ENCODE measurements at regions not wholly inside any gene's neighbourhood (a gene's known extent, or its start where the extent isn't known, plus 50 kb on each side); places are given as distances from the start of the nearest gene placed in this dataset.

DNA sequence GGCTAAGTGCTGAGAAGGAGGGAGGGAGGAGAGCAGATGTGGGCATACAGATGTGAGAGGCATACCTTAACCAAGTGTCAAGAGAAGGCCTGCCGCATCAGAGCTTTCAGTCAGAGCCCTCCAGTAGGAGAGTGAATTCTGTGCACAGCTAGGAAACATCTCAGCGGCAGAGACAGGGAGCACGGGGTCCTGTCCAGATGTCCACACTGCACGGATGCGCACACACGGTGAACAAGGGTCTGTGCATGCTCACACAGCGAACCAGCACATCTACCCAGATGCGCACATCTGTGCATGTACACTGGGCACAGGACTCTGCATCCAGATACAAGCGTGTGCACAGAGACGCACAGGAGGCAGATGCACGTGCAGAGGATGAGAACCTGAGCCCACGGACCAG, 778.0 kb downstream of the BRD1 start:
- no peak for DNase-seq

DNA sequence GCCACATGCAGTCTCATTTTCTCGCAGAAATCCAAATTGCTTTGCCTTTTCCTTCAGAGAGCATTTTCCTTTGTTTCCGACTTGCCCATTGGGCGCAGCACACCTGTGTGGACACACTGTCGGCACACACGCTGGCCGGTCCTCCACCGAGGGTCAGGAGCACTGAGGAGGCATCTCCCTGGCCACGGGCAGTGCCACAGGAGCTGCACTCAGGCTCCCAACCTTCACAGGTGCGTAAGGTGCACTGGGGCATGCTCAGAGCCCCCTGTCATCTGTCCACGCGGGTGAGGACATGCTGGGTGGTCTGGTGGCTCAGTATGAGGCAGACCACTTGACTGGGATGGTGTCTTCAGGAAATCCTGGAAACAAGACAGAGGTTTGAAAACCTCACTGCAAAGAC, 779.1 kb downstream of the BRD1 start:
- DNase-seq: no peak

DNA sequence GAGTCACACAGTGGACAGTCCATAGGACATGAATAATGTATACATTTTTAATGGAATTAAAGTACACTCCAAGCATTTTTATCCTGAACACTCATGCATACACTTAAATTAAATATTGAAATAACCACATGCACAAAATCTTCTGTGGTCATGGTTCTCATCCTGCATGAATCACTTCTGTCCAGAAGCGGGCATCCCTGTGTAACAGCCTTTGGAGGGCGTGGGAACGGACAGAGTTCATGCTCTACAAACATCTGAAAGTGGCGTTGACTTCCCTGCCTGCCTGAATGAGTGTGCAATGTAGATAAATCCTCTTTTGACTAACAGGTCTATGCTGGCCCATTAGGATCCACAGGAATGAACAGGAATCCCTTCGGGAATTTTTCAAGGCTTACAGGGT, 780.2 kb downstream of the BRD1 start:
- DNase-seq: no peak

DNA sequence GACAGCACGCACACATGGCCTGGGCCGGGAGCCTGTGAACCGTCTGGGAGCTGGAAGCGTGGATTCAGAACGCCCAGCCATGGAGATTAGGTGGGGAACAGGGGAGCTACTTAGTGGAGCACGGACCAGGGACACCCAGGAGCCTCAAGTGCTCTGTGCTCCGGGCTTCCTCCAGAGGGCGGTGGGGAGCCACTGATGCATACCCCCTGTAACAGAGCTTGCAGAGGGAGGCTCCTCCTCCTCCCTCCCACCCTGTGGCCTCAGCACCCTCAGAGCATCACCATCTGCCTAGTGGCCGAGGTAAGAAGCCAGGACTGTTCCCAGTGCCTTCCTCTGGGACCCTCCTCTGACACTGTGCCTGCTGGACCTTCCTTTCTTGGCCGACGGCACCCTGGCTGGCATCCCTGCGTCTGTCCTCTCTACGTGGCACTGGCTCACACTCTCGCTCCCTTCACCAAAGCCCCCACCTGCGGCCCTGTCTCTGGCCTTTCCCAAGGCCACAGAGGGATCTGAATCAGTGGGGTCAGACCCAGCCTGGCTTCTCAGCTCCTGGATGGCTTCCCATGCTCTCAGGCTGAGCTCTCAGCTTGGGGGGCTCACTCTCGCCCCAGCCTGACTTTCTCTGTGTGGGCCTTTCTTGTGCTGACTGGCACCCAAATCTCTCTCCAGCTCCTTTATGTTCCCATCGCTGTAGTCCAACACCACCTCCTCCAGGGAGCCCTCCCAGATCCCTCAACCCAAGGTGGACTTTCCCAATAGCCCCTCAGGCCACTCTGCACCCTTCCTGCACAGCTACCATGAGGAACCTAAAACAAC, 780.9 kb downstream of the BRD1 start:
- peak; percentile 62 for DNase-seq

DNA sequence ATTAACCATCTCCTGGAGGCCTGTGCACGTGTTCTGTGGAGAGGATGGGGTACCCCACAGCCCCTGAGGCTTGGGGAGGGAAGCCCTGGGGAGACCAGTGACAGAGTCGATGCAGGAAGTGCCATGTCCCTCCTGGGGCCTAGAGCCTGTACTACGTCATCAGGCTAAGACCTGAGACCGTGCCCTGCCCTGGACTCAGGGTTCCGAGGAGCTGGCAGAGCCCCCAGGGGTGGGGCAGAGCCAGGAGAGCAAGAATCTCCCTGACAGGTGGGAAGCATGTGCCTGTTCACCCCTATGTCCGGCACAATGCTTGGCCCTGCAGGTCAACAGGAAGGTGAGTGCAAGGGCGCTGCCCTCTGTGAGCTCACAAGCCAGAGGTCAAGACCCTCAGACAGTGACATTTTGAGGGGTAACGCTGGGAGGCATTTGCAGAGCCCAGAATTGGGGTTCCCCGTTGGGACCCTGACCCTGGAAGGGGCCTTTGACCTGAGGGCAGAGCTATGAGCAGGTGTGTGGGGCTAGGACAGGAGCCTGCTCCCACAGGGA, 781.6 kb downstream of the BRD1 start:
- DNase-seq: no peak

DNA sequence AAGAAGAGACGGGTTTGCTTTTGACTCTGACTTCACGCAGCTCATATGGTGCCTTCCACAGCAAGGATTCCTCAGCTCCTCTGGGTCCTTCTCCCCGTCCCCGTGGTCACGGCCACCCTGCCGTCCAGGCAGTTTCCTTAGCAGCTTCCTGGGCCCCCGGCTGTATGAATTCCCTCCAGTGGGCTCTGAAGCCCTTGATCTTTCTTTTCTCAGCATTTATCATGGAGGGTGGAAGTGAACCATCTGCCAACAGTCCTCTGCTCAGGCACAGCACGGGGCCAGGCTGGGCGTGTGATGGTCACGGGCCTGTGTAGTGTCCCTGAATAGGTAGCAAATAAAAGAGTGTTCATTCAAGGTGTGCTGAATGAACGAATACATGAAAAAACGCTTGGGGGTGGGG, 782.4 kb downstream of the BRD1 start:
- no peak for DNase-seq

DNA sequence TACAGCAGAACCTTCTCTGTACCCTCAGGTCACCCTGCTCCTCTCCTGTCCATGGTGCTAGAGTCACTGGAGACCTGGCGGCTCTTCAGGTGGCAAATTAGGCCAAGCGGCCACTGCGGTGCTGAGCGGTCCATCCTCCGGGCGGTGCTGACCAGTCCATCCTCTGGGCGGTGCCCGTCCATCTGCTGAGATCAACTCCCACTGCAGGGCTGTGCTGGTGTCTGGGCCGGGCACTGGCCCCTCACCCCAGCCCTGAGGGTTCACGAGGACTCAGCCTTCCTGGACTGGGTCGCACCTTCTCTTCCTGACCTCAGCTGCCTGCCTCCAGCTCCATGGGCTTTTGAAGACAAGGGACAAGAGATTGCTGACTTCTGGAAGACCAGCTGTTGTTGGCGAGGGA, 782.9 kb downstream of the BRD1 start:
- no peak for DNase-seq

DNA sequence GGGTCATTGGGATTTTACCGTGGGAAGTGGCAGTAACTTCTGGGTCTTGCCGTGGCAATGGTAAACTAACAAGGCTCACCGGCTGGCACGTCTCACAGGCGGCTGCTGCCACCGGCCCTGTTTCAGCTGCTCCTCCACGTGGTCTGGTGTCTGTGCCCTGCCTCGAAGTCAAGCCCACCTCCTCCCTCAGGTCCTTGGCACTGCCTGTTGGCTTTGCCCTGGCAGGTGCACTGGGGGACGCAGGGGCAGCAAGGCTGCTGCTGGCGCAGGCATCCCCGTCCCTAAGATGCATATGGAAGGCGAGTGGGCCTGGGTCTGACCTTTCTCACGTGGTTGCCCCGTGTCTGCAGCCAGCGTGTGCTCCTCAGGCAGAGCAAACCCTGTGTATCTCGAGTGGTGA, 783.6 kb downstream of the BRD1 start:
- DNase-seq: no peak

DNA sequence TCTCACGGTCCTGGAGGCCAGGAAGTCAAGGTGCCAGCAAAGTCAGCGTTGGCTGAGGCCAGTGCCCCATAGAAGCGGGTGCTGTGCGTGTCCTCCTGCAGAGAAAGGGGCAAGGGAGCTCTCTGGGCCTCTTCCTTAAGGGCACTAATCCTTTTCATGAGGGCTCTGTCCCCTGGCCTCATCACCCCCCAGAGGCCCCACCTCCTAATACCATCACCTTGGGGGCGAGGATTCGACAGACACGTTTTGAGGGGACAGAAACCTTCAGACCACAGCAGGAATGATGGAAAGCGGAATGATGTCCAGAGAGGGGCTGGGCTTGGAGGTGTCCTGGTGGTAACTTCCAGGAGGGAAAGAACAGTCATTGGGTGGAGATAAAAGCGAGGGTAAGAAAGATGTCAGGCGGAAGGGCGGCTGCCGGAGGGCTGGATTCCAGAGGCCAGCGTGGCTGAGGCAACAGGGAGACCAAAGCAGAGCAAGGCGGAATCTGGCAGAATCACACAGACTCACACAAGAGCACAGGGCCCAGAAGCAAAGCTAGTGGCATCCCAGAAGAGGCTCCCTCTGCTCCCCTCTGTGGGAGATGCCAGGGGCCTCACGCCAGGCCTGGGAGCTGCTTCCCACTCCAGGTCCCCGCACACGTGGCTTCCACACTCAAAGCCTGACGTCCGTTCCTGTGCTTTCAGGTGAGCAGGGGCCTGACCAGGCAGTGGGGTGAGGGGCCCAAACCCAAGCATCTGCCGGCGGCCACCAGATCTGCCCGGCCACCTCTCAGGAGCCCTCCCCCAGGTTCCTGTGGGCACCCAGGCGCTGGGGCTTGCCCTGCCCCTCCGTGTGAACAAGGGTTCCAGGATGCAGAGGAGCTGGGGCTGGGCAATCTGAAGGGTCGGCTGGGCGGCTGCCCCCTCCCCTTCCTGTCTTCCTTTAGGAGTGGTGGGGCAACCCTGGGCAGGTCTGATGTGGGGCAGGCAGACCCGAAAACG, 784.5 kb downstream of the BRD1 start:
- no peak for DNase-seq

DNA sequence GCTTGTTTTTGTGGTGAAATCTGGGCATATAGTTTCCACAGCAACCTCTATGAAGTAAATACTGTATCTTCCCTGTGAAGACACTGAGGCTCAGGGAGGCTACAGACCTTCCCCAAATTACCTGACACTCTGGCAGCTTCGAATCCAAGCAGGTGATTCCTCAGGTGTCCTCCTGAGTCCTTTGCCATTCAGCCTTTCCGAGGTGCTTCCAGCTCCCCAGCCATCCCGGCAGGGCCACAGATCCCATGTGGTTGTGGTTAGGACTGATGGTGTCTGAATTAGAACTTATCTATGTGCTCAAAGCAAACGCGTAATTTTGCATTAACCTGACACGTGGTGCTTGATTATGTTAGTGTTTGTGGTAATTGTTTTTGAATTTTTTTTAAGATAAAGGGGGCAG, 785.6 kb downstream of the BRD1 start:
- DNase-seq: no peak

DNA sequence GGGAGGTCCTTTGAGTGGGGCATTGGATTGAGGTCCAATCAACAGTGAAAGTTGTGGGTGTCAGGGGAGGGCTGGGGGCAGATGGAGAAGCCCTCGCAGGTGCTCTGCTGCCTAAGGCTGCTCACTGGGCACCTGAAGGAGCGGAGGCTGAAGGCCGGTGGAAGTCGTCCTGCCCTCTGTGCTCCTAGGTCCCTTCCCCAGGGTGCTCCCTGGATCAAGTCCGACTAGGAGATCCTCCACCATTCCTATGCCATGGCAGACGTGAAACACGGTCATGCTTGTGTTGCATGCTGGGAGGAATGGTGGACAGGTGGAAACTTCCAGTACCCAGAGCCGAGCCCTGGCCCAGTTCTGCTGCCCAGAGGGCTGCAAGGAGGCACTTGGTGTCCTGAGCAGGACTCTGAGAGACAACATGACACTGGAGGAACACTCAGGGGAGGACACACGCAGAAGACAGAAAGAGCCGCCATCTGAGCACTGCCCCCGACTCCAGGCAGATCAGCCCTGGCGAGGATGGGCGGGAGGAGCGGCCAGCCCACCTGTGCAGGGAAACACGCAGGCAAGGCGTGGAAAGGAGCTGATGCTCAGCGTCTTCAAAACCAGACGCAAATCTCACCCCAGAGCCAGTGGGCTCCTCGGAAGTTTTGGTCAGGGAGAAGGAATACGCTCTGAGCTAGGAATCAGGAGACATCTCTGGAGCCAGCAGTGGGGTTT, 786.8 kb downstream of the BRD1 start:
- DNase-seq: no peak

DNA sequence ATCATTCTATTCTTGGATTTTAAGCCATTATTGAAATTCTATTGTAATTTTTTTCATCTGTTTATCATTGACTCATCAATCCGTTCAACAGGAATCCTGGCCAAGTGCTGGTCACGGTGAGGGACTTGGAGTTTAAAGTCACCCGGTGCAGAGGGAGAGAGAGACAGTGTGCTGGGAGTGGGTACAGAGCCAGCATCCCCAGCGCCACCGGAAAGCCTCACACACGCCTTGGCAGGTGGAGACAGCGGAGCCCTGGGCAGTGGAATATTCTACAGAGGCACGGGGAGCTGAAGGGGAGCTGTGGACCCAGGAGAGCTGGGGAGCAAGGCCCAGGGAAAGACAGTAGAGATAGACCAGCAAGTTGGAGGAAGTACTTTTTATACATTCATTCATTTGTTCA, 787.6 kb downstream of the BRD1 start:
- DNase-seq: no peak

DNA sequence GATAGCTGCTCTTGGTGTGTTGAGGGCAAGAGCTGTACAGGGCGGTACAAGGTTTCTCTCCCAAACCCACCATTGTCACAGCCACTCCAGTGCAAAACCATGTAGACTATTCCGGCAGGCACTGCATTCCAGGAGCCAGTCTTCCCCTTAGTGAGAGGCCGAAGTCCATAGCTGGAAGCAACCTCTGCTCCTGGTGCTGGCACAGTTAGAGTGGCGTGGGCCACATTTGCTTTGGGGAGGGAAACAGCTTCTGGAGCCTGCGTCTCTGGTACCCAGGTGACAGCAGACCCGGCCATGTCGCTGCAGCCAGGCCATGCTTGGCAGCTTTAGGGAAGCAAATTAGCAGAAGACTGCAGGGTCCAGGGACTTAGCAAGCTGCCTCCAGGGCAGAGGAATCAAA, 788.0 kb downstream of the BRD1 start:
- DNase-seq: no peak

DNA sequence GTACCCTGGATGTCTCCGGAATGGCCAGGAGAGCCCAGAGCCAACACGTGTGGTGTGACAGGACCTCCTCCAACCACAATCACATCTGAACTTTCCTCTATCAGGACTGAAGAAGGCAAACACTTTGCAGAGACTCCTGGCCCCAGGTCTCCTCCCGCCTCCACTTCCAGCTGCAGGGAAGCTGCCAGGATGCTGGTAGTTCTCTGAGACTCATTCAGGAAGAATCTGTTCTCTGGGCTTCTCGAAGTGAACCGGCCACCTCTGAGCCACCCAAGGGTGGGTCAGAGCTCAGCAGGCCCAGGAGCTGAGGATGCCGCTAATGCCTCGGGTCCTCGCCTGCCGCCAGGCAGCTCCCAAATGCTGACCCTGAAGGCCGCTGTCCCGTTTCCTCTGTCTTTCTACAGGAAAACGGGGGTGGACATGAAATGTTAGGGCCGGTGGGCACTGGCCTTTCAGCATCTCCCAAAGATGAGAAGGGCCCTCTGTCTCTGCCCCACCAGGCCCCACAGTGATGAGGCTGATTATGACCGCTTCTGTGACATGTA, 789.9 kb downstream of the BRD1 start:
- no peak for DNase-seq

DNA sequence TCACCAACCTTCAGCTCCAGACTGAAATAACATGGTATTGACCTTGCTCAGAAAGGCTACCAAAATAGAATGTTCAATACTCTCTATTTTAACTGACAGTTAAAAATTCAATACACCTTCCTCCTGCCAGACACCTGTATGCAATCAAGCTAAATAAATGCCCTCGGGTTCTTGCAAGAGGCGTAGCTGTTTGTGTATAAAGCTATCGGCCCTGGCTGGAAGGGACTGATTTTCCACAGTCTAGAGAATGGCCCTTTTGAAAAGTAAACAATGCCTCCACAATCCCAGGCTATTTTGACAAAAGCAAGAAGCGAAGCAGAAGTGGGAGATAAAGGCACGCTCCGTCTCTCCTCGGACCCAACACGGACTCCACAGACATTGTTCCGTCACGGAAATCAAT, 791.2 kb downstream of the BRD1 start:
- peak; percentile 63 for DNase-seq

DNA sequence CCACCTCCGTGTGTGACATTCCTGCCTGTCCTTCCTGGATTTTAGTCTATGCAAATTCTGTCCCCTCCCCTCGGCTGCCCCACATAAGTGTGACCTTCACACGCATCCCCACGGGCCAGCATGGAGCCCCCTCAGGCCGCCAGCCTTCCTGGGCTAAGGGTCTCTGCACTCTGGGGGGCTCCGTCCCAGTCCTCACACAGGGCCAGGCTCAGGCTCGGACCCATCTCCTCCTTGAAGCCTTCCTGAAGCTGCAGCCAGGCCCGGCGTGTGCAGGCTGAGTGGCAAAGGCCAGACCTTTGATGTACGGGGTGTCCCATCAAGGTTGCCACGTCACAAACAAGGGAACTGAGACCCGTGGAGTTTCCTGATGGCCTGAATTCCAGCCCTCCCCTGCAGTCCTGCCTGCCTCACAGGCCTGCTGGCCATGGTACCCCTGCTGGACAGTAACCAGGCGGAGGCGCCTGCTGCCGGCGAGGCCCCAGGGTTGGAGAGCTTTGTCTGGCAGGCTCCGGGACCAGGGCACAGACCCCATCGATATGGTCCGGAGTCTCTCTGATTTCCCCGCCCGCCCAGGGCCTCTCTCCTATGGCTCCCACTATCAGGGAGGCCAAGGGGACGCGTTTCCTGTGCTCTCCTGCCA, 791.7 kb downstream of the BRD1 start:
- DNase-seq: no peak

DNA sequence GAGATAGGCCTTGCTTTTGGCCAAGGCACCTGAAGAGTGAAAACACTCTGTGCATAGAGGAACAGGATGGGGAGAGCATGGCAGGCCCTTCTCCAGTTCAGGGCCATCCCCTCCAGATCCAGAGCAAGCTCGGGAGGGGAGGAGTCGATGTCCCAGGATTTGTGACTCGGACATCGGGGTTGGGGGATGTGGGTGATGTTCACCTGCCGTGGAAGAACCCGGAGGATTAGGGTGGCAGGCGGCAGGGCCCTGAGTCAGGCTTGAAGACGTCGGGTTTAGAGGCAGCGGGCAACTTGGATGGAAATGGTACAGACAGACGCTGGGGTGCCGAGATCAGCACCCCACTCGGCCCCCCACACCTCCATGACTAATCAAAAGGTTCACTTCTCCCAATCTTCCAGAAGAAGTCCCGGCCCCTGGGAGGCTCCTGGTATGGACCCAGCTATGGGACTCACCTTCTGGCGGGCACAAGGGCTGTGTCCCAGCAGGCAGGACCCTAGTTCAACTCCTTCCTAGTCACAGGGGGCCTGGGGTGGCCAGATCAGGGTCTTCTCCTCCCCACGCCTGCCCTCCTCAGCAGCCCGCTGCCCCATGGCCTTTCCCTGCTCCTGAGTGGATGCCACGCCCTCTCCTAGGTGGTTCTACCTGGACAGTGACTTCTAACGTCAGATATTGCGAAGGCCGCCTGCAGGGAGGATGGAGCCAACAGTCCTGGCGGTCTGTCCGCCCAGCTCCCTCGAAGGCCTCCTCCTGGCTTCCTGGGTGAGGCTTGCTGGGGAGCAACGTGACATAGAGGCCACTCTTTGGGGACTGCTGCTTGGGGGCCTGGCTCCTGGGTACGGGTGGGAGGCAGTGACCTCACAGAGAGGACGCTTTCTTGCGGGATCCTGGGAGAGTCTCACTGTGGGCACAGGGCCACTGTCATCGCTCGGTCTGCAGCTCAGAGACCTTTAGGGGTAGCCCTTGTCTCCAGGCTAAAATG, 792.5 kb downstream of the BRD1 start:
- no peak for DNase-seq

DNA sequence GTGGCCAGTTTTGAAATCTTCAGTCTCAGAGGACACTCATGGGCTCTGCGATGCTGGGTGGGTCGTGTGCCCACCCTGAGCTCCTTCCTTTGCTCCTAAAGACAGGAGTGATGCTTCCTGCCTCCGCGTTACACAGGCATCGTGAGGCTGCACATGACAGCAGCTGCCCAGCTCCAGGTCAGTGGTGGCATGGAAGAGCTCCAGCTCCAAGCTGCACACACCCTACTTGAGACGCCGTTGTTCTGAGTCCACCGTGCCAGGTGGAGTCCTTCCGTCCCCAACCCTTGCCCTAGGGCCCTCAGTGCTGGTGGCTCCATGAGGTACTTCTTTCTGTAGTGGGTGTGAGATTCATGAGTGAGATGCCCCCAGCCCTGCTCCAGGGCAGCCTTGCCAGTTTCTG, 794.1 kb downstream of the BRD1 start:
- DNase-seq: no peak

DNA sequence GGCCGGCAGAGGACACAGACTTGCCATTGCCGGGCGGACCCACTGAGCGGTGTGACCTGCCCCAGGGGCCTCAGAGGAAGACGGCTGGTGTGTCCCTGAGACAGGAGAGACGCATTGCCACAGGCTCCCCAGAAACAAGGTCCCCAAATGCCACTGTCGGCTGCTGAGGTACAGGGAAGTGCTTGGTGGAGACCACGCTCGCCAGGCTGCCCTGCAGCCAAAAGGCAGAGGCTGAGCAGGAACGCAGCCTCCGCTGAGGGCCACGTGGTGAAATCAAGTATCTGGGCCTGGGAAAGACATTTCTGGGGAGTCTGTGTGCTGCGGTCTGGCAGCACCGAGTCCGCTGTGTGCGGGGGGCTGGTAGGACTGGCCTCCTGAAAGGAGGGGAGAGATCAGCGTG, 794.9 kb downstream of the BRD1 start:
- no peak for DNase-seq

DNA sequence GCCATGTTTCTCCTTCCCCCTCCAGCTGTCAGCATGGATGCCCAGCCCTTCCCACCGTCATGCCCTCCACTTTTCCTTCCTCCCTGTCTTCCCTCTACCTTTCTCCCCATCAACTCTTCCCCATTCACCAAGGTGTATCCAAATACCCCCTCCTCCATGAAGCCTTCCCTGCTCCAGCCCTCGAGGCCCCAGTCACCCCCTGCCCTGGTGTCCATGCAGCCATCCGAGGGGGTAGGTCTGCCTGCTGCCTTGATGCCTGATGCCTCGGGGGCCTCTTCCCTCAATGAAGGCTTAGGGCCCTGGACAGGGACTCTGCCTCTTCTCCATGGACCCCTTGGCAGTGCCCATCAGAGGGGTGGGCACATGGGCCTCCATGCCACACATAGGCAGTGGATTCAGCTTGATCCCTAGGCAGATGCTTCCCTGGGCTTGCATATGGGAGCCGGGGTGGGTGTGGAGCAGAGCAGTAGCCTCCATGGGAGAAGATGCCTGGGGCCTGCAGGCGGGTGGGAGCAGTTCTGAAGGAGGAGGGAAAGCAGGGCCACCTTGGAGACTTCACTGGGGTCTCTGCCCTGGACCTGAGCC, 795.8 kb downstream of the BRD1 start:
- DNase-seq: no peak

DNA sequence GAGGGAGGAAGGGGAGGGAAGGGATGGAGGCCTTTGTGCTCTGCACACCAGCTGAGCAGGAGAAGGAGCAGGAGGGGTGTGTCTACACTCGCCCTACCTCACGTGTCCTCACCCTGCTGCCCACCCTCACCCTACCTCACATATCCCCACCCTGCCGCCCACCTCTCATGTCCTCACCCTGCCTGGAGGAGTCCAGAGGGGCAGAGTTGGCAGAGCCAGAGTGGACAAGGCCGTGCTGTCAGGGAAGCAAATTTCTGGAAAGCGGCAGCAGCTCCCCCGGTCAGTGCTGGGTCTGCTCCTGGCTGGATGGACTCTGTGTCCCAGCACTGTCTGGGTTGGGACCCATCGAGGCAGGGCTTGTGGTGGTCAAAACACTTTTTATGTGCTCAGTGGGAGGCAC, 799.6 kb downstream of the BRD1 start:
- DNase-seq: no peak

Data from NCI-H345 (cell line).